ENCODE measurements at regions not wholly inside any gene's neighbourhood (a gene's known extent, or its start where the extent isn't known, plus 50 kb on each side); places are given as distances from the start of the nearest gene placed in this dataset.

- no peak for TF ChIP-seq CTCF (IDR thresholded peaks at IDR 0.05; ENCODE audit: insufficient read depth, low read length)
- TF ChIP-seq, protein P1, sequence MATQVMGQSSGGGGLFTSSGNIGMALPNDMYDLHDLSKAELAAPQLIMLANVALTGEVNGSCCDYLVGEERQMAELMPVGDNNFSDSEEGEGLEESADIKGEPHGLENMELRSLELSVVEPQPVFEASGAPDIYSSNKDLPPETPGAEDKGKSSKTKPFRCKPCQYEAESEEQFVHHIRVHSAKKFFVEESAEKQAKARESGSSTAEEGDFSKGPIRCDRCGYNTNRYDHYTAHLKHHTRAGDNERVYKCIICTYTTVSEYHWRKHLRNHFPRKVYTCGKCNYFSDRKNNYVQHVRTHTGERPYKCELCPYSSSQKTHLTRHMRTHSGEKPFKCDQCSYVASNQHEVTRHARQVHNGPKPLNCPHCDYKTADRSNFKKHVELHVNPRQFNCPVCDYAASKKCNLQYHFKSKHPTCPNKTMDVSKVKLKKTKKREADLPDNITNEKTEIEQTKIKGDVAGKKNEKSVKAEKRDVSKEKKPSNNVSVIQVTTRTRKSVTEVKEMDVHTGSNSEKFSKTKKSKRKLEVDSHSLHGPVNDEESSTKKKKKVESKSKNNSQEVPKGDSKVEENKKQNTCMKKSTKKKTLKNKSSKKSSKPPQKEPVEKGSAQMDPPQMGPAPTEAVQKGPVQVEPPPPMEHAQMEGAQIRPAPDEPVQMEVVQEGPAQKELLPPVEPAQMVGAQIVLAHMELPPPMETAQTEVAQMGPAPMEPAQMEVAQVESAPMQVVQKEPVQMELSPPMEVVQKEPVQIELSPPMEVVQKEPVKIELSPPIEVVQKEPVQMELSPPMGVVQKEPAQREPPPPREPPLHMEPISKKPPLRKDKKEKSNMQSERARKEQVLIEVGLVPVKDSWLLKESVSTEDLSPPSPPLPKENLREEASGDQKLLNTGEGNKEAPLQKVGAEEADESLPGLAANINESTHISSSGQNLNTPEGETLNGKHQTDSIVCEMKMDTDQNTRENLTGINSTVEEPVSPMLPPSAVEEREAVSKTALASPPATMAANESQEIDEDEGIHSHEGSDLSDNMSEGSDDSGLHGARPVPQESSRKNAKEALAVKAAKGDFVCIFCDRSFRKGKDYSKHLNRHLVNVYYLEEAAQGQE (IDR thresholded peaks at IDR 0.05; ENCODE audit: insufficient replicate concordance, low read depth): no peak
- no peak for TF ChIP-seq SPI1 (IDR thresholded peaks at IDR 0.05; ENCODE audit: borderline replicate concordance, low read depth)
- no peak for TF ChIP-seq POLR2AphosphoS5 (IDR thresholded peaks at IDR 0.05; ENCODE audit: low read depth)
- TF ChIP-seq GABPA (IDR thresholded peaks at IDR 0.05; ENCODE audit: low read depth): no peak
Measured at GRCh38 chr16:51896013-51896412, 650.9 kb downstream of the TOX3 start.

Data from HL-60 (cell line).